ENCODE measurements at regions not wholly inside any gene's neighbourhood (a gene's known extent, or its start where the extent isn't known, plus 50 kb on each side); places are given as distances from the start of the nearest gene placed in this dataset.

- no peak for TF ChIP-seq ZNF281 (CRISPR knock-in tag; IDR thresholded peaks at IDR 0.05)
- no peak for TF ChIP-seq RELA (CRISPR knock-in tag; IDR thresholded peaks at IDR 0.05; ENCODE audit: borderline replicate concordance)
- no peak for TF ChIP-seq ZNF121 (CRISPR knock-in tag; IDR thresholded peaks at IDR 0.05)
- no peak for TF ChIP-seq ZNF532 (CRISPR knock-in tag; IDR thresholded peaks at IDR 0.05; ENCODE audit: borderline replicate concordance)
- TF ChIP-seq CTCF (IDR thresholded peaks at IDR 0.05): no peak
Observed at GRCh38 chr6:11397622-11398450, 139.7 kb upstream of the TMEM170B start (continued).

GRCh38 chr6:11396860-11397259, 140.7 kb upstream of the TMEM170B start:
- H3K4me1 Mint-ChIP-seq: no peaks in the 10 kb centered on the region
- CTCF ChIA-PET: interaction anchor here (0.7 kb wide), 1 partner anchor 17 kb away, joined by 4 read pairs; no protein-coding TSS in a partner anchor
- TF ChIP-seq ZNF416 (CRISPR knock-in tag; IDR thresholded peaks at IDR 0.05) (no peak), AFF4 (CRISPR knock-in tag; IDR thresholded peaks at IDR 0.05; ENCODE audit: borderline replicate concordance) (no peak), ZNF532 (CRISPR knock-in tag; IDR thresholded peaks at IDR 0.05; ENCODE audit: borderline replicate concordance) (no peak), E2F4 (CRISPR knock-in tag; IDR thresholded peaks at IDR 0.05; ENCODE audit: borderline replicate concordance, low read depth) (no peak), ZNF671 (CRISPR knock-in tag; IDR thresholded peaks at IDR 0.05) (no peak), ERG (CRISPR knock-in tag; IDR thresholded peaks at IDR 0.05) (no peak), PREB (CRISPR knock-in tag; IDR thresholded peaks at IDR 0.05; ENCODE audit: borderline replicate concordance) (no peak)

More at GRCh38 chr6:11396860-11397259, 140.7 kb upstream of the TMEM170B start:
- POLR2A ChIA-PET: no interaction called here
- no peaks in the 10 kb centered on the region for H3K27me3 Mint-ChIP-seq (ENCODE audit: low read depth)
- no peak for DNase-seq (ENCODE audit: low spot score)
- H3K27ac Mint-ChIP-seq: no peak overlapping the region
- no peak overlapping the region for H3K4me3 Mint-ChIP-seq
- H3K36me3 Mint-ChIP-seq: 0 out of 2 replicates have a peak, but pooled peaks cover 3% of the 10 kb centered on the region
- no peak for ATAC-seq
- H3K9me3 Mint-ChIP-seq: peaks cover 14% of the 10 kb centered on the region; the same call in 1 of the 2 replicates

Measured in WTC11 (cell line).